ENCODE measurements at regions not wholly inside any gene's neighbourhood (a gene's known extent, or its start where the extent isn't known, plus 50 kb on each side); places are given as distances from the start of the nearest gene placed in this dataset.

GRCh38 chr3:41095702-41096101, 103.6 kb upstream of the CTNNB1 start:
- TF ChIP-seq CTCF (IDR thresholded peaks at IDR 0.05; ENCODE audit: borderline replicate concordance, insufficient read depth, low read depth, low read length) = no peak
- no peak overlapping the region for H3K4me3 ChIP-seq (ENCODE audit: low read depth, low read length)

- no peak overlapping the region for H3K4me3 ChIP-seq (ENCODE audit: low read depth, low read length)
- no peak for TF ChIP-seq CTCF (IDR thresholded peaks at IDR 0.05; ENCODE audit: borderline replicate concordance, insufficient read depth, low read depth, low read length)
These were observed 101.3 kb upstream of the CTNNB1 start for GRCh38 chr3:41097896-41098496.

GRCh38 chr3:41101231-41101630, 98.1 kb upstream of the CTNNB1 start:
- TF ChIP-seq CTCF (IDR thresholded peaks at IDR 0.05; ENCODE audit: borderline replicate concordance, insufficient read depth, low read depth, low read length) = no peak
- no peak overlapping the region for H3K4me3 ChIP-seq (ENCODE audit: low read depth, low read length)

GRCh38 chr3:41102053-41102556, 97.2 kb upstream of the CTNNB1 start:
- H3K4me3 ChIP-seq (ENCODE audit: low read depth, low read length) = no peak overlapping the region
- TF ChIP-seq CTCF (IDR thresholded peaks at IDR 0.05; ENCODE audit: borderline replicate concordance, insufficient read depth, low read depth, low read length) = no peak

GRCh38 chr3:41102750-41103149, 96.6 kb upstream of the CTNNB1 start:
- no peak overlapping the region for H3K4me3 ChIP-seq (ENCODE audit: low read depth, low read length)
- TF ChIP-seq CTCF (IDR thresholded peaks at IDR 0.05; ENCODE audit: borderline replicate concordance, insufficient read depth, low read depth, low read length) = no peak

- no peak overlapping the region for H3K4me3 ChIP-seq (ENCODE audit: low read depth, low read length)
- TF ChIP-seq CTCF (IDR thresholded peaks at IDR 0.05; ENCODE audit: borderline replicate concordance, insufficient read depth, low read depth, low read length) = no peak
These were observed 96.1 kb upstream of the CTNNB1 start for GRCh38 chr3:41103200-41103599.

- no peak for TF ChIP-seq CTCF (IDR thresholded peaks at IDR 0.05; ENCODE audit: borderline replicate concordance, insufficient read depth, low read depth, low read length)
- H3K4me3 ChIP-seq (ENCODE audit: low read depth, low read length) = no peak overlapping the region
These were observed 95.2 kb upstream of the CTNNB1 start for GRCh38 chr3:41104147-41104546.

Data from GM12875 (cell line).